PC-3 (cell line): ENCODE measurements at regions not wholly inside any gene's neighbourhood (a gene's known extent, or its start where the extent isn't known, plus 50 kb on each side); places are given as distances from the start of the nearest gene placed in this dataset.

Source experiments
- ATAC-seq: fragments of 200-7000 bp; cut with Tn5 transposase; 2 replicates; pipeline ENCODE4 v1.9.1; 2020; ENCODE audit warnings: mild to moderate bottlenecking, moderate library complexity
- BruUV-seq: library from RNA; stranded (reverse); fragments of 400-500 nt; replicated peaks from 2 replicates; lab custom pipeline; 2021; lab: Mats Ljungman, UMichigan
- CTCF ChIA-PET: fragments of 300-600 bp; sonication (Branson Sonifier 250); formaldehyde crosslinking; loops from one replicate; lab custom pipeline; 2022; ENCODE audit warnings: antibody characterized with exemption; lab: Charles Lee
- POLR2A ChIA-PET: fragments of 300-600 bp; sonication (Branson Sonifier 250); formaldehyde crosslinking; loops from one replicate; lab custom pipeline; 2022; ENCODE audit warnings: antibody characterized with exemption; ENCODE audit not compliant: unreplicated experiment; lab: Charles Lee
- DNase-seq: peaks from one replicate; pipeline ENCODE4 v3.0.0-alpha.2; 2015
- H2AFZ ChIP-seq: fragments of 300-600 bp; sonication (generic); 2 replicates; pipeline ENCODE4 v1.6.0; 2016; ENCODE audit warnings: antibody characterized with exemption, low read length
- H3F3A ChIP-seq: fragments of 300-600 bp; sonication (generic); one replicate; pipeline ENCODE4 v1.6.0; 2017; ENCODE audit warnings: antibody characterized with exemption, low read length, control low read depth, mild to moderate bottlenecking; ENCODE audit not compliant: unreplicated experiment
- H3K27ac ChIP-seq: fragments of 300-600 bp; sonication (generic); 2 replicates; pipeline ENCODE4 v1.5.1; 2016; ENCODE audit warnings: mild to moderate bottlenecking, low read length
- H3K27me3 ChIP-seq: fragments of 300-600 bp; sonication (generic); 2 replicates; pipeline ENCODE4 v1.6.1; 2016; ENCODE audit warnings: low read length, mixed read lengths
- H3K36me3 ChIP-seq: fragments of 300-600 bp; sonication (generic); 2 replicates; pipeline ENCODE4 v1.6.1; 2016; ENCODE audit warnings: low read depth, mixed run types, low read length, mixed read lengths
- H3K4me1 ChIP-seq: fragments of 300-600 bp; sonication (generic); 2 replicates; pipeline ENCODE4 v1.5.1; 2016; ENCODE audit warnings: low read length; ENCODE audit not compliant: insufficient read depth
- H3K4me2 ChIP-seq: fragments of 300-600 bp; sonication (generic); 2 replicates; pipeline ENCODE4 v1.6.0; 2016; ENCODE audit warnings: low read length
- H3K4me3 ChIP-seq: fragments of 300-600 bp; sonication (generic); 2 replicates; pipeline ENCODE4 v1.5.1; 2016; ENCODE audit warnings: mild to moderate bottlenecking, low read length, mixed read lengths
- H3K79me2 ChIP-seq: fragments of 300-600 bp; sonication (generic); 2 replicates; pipeline ENCODE4 v1.6.1; 2017; ENCODE audit warnings: low read length, mixed read lengths
- H3K9ac ChIP-seq: fragments of 300-600 bp; sonication (generic); 2 replicates; pipeline ENCODE4 v1.6.0; 2016; ENCODE audit warnings: mild to moderate bottlenecking, low read length
- H3K9me2 ChIP-seq: fragments of 300-600 bp; sonication (generic); replicated peaks from 2 replicates; pipeline ENCODE4 v1.6.1; 2016; ENCODE audit warnings: mixed run types, low read length, mixed read lengths
- H3K9me3 ChIP-seq: fragments of 300-600 bp; sonication (generic); 2 replicates; pipeline ENCODE4 v1.6.1; 2016; ENCODE audit warnings: low read length, mixed read lengths
- H4K20me1 ChIP-seq: fragments of 300-600 bp; sonication (generic); 2 replicates; pipeline ENCODE4 v1.6.1; 2016; ENCODE audit warnings: low read length, mixed read lengths
- EZH2 ChIP-seq: fragments of 300-600 bp; sonication (generic); IDR thresholded peaks from one replicate; pipeline ENCODE4 v1.6.1; 2017; ENCODE audit warnings: antibody characterized with exemption, mild to moderate bottlenecking, low read length; ENCODE audit not compliant: unreplicated experiment
- EZH2phosphoT487 ChIP-seq: fragments of 300-600 bp; sonication (generic); IDR thresholded peaks from 2 replicates; pipeline ENCODE4 v1.6.1; 2018; ENCODE audit warnings: mild to moderate bottlenecking, antibody characterized with exemption, low read length, borderline replicate concordance
- intact Hi-C: fragments of 100-400 bp; cut with micrococcal nuclease; formaldehyde crosslinking; loops from 2 replicates; pipeline ENCODE4 v1.9.0; 2023
- TF ChIP-seq, protein P1 (sequence below): fragments of 300-600 bp; sonication (generic); conservative IDR thresholded peaks from 2 replicates; pipeline ENCODE4 v1.5.1; 2017; ENCODE audit warnings: antibody characterized with exemption, low read depth, mild to moderate bottlenecking, low read length

DNA sequence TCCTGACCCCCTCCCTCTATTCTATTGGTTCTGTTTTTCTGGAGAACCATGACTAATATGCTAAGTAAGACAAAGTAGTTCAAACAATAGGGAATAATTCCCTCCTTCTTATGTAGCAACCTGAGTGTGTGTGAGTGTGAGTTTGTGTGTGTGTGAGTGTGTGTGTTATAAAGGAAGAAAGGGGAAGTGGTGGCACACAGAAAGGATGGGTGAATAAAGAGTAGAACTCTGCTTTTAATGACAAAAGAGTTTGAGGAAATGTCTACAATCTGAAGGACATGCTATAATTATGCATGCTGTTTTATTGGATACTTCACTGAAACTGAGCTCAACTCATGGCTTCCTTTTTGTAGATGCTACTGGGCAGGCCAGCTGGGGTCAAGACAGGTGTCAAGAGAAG is 489.5 kb downstream of the REEP3 start:
- no peaks in the 10 kb centered on the region for H3K27me3 ChIP-seq
- H2AFZ ChIP-seq = no peak overlapping the region
- ChIA-PET CTCF (no interaction called here), POLR2A (no interaction called here)
- H3K9ac ChIP-seq = no peak overlapping the region
- no peak overlapping the region for H3K4me3 ChIP-seq
- intact Hi-C loops = no loop called here
- H4K20me1 ChIP-seq = no peaks in the 10 kb centered on the region
- ATAC-seq = no peak
- H3K4me1 ChIP-seq = no peaks in the 10 kb centered on the region
- H3K36me3 ChIP-seq = no peaks in the 10 kb centered on the region
- TF ChIP-seq EZH2phosphoT487 (no peak), EZH2 (no peak)
- TF ChIP-seq, protein P1, sequence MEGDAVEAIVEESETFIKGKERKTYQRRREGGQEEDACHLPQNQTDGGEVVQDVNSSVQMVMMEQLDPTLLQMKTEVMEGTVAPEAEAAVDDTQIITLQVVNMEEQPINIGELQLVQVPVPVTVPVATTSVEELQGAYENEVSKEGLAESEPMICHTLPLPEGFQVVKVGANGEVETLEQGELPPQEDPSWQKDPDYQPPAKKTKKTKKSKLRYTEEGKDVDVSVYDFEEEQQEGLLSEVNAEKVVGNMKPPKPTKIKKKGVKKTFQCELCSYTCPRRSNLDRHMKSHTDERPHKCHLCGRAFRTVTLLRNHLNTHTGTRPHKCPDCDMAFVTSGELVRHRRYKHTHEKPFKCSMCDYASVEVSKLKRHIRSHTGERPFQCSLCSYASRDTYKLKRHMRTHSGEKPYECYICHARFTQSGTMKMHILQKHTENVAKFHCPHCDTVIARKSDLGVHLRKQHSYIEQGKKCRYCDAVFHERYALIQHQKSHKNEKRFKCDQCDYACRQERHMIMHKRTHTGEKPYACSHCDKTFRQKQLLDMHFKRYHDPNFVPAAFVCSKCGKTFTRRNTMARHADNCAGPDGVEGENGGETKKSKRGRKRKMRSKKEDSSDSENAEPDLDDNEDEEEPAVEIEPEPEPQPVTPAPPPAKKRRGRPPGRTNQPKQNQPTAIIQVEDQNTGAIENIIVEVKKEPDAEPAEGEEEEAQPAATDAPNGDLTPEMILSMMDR = no peak
- H3K9me3 ChIP-seq = no peaks in the 10 kb centered on the region
- no peaks in the 10 kb centered on the region for H3K79me2 ChIP-seq
- H3K27ac ChIP-seq = no peak overlapping the region
- no peaks in the 10 kb centered on the region for H3F3A ChIP-seq
- DNase-seq = no peak
- BruUV-seq = no TSS peak
- H3K4me2 ChIP-seq = no peak overlapping the region
- no peaks in the 10 kb centered on the region for H3K9me2 ChIP-seq

DNA sequence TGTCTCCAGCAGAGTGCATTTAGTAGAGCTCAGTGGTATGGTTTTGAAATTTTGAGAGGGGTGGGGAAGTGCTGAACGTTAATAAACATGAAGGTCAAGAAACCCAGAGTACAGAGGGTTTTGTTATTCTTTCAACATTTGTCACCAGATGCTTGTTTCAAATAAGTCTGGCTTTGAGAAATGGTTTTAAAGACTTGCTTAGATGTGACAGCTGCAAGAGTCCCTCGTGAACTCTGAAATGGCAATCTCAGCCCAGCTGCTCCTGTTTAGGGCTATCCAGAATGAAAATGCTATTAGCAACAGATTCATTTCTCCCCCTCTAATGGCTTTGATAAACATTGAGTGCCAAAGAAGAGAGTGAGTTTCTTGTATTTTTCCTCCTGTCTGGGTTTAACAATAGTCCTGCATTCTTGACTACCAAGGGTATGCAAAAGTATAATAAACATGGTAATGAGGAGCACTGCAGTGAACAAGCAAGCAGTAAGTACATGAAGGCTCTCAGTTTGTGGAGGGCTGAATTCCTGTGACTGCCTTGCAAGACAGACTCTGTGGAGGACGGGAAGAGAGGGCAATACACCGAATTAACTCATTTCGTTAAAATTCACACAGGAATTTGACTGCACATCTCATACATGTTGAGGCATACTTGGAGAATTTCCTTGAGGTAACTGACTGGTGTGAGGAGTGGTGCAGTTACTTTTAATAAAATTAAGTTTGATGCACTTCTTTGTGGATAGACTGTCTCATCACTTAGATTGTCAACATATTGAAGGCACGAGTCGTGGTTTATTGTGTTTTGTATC is 490.9 kb downstream of the REEP3 start:
- H3K36me3 ChIP-seq = no peaks in the 10 kb centered on the region
- no peak overlapping the region for H2AFZ ChIP-seq
- CTCF ChIA-PET = no interaction called here
- TF ChIP-seq EZH2phosphoT487 (no peak), EZH2 (no peak)
- TF ChIP-seq, protein P1 = no peak
- POLR2A ChIA-PET = no interaction called here
- H3K79me2 ChIP-seq = no peaks in the 10 kb centered on the region
- H3K4me3 ChIP-seq = no peak overlapping the region
- H3K4me2 ChIP-seq = no peak overlapping the region
- ATAC-seq (no peak), DNase-seq (no peak)
- no peak overlapping the region for H3K27ac ChIP-seq
- H3K9me3 ChIP-seq = no peaks in the 10 kb centered on the region
- no peak overlapping the region for H3K9ac ChIP-seq
- BruUV-seq = no TSS peak
- H3F3A ChIP-seq = no peaks in the 10 kb centered on the region
- H4K20me1 ChIP-seq = no peaks in the 10 kb centered on the region
- no peaks in the 10 kb centered on the region for H3K27me3 ChIP-seq
- no peaks in the 10 kb centered on the region for H3K9me2 ChIP-seq
- H3K4me1 ChIP-seq = no peaks in the 10 kb centered on the region
- intact Hi-C loops = no loop called here

DNA sequence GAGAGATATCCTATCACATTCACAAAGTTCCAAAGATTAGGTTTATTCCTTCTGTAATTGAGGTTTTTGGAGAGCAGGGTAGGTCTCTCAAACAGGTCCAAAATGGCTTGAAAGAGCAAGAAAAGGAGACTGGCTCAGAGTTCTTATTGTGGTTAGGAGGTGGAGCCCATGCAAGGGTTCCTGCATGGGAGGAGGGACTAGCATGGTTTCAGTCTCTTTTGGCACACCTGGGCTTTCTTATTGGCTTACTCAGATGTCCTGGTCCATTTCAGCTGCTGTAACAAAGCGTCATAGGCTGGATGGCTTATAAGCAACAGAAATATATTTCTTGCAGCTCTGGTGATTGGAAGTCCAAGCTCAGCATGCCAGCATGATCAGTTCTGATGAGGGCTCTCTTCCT is 493.1 kb downstream of the REEP3 start:
- TF ChIP-seq, protein P1 = no peak
- TF ChIP-seq EZH2 (no peak), EZH2phosphoT487 (no peak)
- Histone ChIP-seq H3K4me3 (no peak overlapping the region), H3K4me2 (no peak overlapping the region), H3K9ac (no peak overlapping the region), H3K27me3 (no peaks in the 10 kb centered on the region), H3K9me2 (no peaks in the 10 kb centered on the region), H3K79me2 (no peaks in the 10 kb centered on the region), H4K20me1 (no peaks in the 10 kb centered on the region), H3F3A (no peaks in the 10 kb centered on the region), H3K9me3 (no peaks in the 10 kb centered on the region), H3K27ac (no peak overlapping the region), H2AFZ (no peak overlapping the region), H3K36me3 (no peaks in the 10 kb centered on the region), H3K4me1 (no peaks in the 10 kb centered on the region)
- intact Hi-C loops = no loop called here
- ChIA-PET CTCF (no interaction called here), POLR2A (no interaction called here)
- BruUV-seq = no TSS peak
- DNase-seq = no peak
- ATAC-seq = no peak
